ENCODE measurements at regions not wholly inside any gene's neighbourhood (a gene's known extent, or its start where the extent isn't known, plus 50 kb on each side); places are given as distances from the start of the nearest gene placed in this dataset.

GRCh38 chr2:173772205-173772604 lies 193.0 kb downstream of the SP3 start:
- peaks cover 19% of the 10 kb centered on the region for H3K4me1 Mint-ChIP-seq
- Histone ChIP-seq H3K9ac (no peak overlapping the region), H3K27ac (no peak overlapping the region), H3K79me2 (ENCODE audit: low read depth) (no peaks in the 10 kb centered on the region), H3K4me2 (no peak overlapping the region), H3K9me3 (ENCODE audit: low read depth) (no peaks in the 10 kb centered on the region), H3K27me3 (no peaks in the 10 kb centered on the region), H2AFZ (replicated peaks) (no peak overlapping the region), H3K4me1 (peaks cover 18% of the 10 kb centered on the region), H4K20me1 (ENCODE audit: low read depth) (no peaks in the 10 kb centered on the region), H3K36me3 (no peaks in the 10 kb centered on the region), H3F3A (ENCODE audit: low read depth) (peaks cover 27% of the 10 kb centered on the region), H3K4me3 (no peak overlapping the region)
- H3K4me3 Mint-ChIP-seq, result no peak overlapping the region
- peaks cover 9% of the 10 kb centered on the region for H3K9me3 Mint-ChIP-seq
- DNase-seq (ENCODE audit: low spot score), result no peak
- peaks cover 3% of the 10 kb centered on the region for H3K27me3 Mint-ChIP-seq (ENCODE audit: insufficient read depth, low read depth)
- H3K27ac Mint-ChIP-seq, result peak overlapping the region; percentile 12
- TF ChIP-seq EZH2phosphoT487 (IDR thresholded peaks at IDR 0.05) (no peak), CTCF (IDR thresholded peaks at IDR 0.05) (no peak), EZH2 (IDR thresholded peaks at IDR 0.05) (no peak)
- peaks cover 2% of the 10 kb centered on the region for H3K36me3 Mint-ChIP-seq

DNA sequence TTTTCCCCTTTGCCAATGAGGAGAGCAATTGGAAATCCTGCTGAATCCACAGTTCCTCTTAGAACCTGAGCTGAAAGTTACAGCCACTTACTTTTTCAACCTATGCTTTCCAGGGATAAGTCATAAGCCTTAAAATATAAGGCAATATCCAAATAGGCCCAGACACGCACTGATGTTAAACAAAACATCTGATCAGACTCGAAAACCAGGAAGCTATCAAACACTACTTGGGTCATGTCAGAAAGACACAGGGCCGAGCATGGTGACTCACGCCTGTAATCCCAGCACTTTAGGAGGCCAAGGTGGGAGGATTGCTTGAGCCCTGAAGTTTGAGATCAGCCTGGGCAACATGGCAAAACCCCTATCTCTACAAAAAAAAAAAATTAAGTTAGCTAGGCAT lies 192.1 kb downstream of the SP3 start:
- Mint-ChIP-seq H3K4me3 (no peak overlapping the region), H3K27ac (no peak overlapping the region), H3K27me3 (ENCODE audit: insufficient read depth, low read depth) (peaks cover 3% of the 10 kb centered on the region), H3K36me3 (peaks cover 2% of the 10 kb centered on the region), H3K9me3 (peaks cover 9% of the 10 kb centered on the region), H3K4me1 (peaks cover 19% of the 10 kb centered on the region)
- Histone ChIP-seq H3K27me3 (no peaks in the 10 kb centered on the region), H3K4me2 (no peak overlapping the region), H3K4me3 (no peak overlapping the region), H3K4me1 (peaks cover 18% of the 10 kb centered on the region), H3K9me3 (ENCODE audit: low read depth) (no peaks in the 10 kb centered on the region), H3K36me3 (no peaks in the 10 kb centered on the region), H3F3A (ENCODE audit: low read depth) (peaks cover 36% of the 10 kb centered on the region), H3K27ac (no peak overlapping the region), H3K9ac (no peak overlapping the region), H2AFZ (replicated peaks) (no peak overlapping the region), H3K79me2 (ENCODE audit: low read depth) (no peaks in the 10 kb centered on the region), H4K20me1 (ENCODE audit: low read depth) (no peaks in the 10 kb centered on the region)
- TF ChIP-seq EZH2 (IDR thresholded peaks at IDR 0.05), result no peak
- TF ChIP-seq EZH2phosphoT487 (IDR thresholded peaks at IDR 0.05), result no peak
- no peak for TF ChIP-seq CTCF (IDR thresholded peaks at IDR 0.05)
- no peak for DNase-seq (ENCODE audit: low spot score)

DNA sequence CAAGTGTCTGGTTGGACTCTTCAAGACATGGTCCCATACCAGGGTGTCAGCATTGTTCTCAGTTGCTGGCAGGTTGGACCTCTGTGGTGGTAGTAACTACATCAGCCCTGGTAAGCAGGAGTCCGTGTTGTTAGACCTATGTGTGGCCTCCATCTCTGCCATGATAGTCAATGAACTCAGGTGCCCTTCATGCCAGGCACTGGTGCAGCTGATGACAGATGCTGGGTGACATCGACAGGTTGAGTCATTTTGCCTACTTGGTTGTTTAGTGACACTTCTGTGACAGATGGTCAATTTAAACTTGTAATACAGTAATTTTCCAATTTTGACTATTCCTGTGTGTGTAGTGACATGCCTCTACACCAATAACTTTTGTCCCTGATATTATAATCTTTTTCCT lies 189.7 kb downstream of the SP3 start:
- peaks cover 37% of the 10 kb centered on the region for H3F3A ChIP-seq (ENCODE audit: low read depth)

More for the DNA sequence above, 189.7 kb downstream of the SP3 start:
- no peak for DNase-seq (ENCODE audit: low spot score)
- Histone ChIP-seq H3K9ac (no peak overlapping the region), H2AFZ (replicated peaks) (no peak overlapping the region), H3K79me2 (ENCODE audit: low read depth) (no peaks in the 10 kb centered on the region), H3K9me3 (ENCODE audit: low read depth) (no peaks in the 10 kb centered on the region), H3K27me3 (no peaks in the 10 kb centered on the region), H3K4me2 (no peak overlapping the region), H3K36me3 (no peaks in the 10 kb centered on the region), H4K20me1 (ENCODE audit: low read depth) (no peaks in the 10 kb centered on the region), H3K4me3 (no peak overlapping the region), H3K27ac (no peak overlapping the region), H3K4me1 (peaks cover 12% of the 10 kb centered on the region)
- H3K27ac Mint-ChIP-seq, result no peak overlapping the region
- H3K36me3 Mint-ChIP-seq, result peaks cover 2% of the 10 kb centered on the region
- H3K27me3 Mint-ChIP-seq (ENCODE audit: insufficient read depth, low read depth), result peaks cover 3% of the 10 kb centered on the region
- H3K4me1 Mint-ChIP-seq, result peaks cover 13% of the 10 kb centered on the region
- no peak overlapping the region for H3K4me3 Mint-ChIP-seq
- TF ChIP-seq EZH2 (IDR thresholded peaks at IDR 0.05) (no peak), EZH2phosphoT487 (IDR thresholded peaks at IDR 0.05) (no peak), CTCF (IDR thresholded peaks at IDR 0.05) (no peak)
- H3K9me3 Mint-ChIP-seq, result peaks cover 4% of the 10 kb centered on the region

All from neural progenitor cell (in vitro differentiated cells).